ENCODE measurements at regions not wholly inside any gene's neighbourhood (a gene's known extent, or its start where the extent isn't known, plus 50 kb on each side); places are given as distances from the start of the nearest gene placed in this dataset.

GRCh38 chr5:83785176-83785668 lies 64.6 kb upstream of the HAPLN1 start:
- intact Hi-C loops (cut with micrococcal nuclease): no loop called here
- CTCF ChIA-PET: no interaction called here
- DNase-seq: no peak
- Mint-ChIP-seq H3K4me1 (ENCODE audit: low read depth) (no peaks in the 10 kb centered on the region), H3K27ac (no peak overlapping the region), H3K27me3 (no peaks in the 10 kb centered on the region), H3K4me3 (no peak overlapping the region), H3K9me3 (no peaks in the 10 kb centered on the region), H3K36me3 (no peaks in the 10 kb centered on the region)
- POLR2A ChIA-PET: no interaction called here

- H3K4me1 Mint-ChIP-seq (ENCODE audit: low read depth): no peaks in the 10 kb centered on the region
- H3K4me3 Mint-ChIP-seq: no peak overlapping the region
- H3K9me3 Mint-ChIP-seq: no peaks in the 10 kb centered on the region
- CTCF ChIA-PET: no interaction called here
- no peak for DNase-seq
- H3K36me3 Mint-ChIP-seq: no peaks in the 10 kb centered on the region
- H3K27ac Mint-ChIP-seq: no peak overlapping the region
- H3K27me3 Mint-ChIP-seq: no peaks in the 10 kb centered on the region
- intact Hi-C loops (cut with micrococcal nuclease): no loop called here
- POLR2A ChIA-PET: no interaction called here
These were observed 60.2 kb upstream of the HAPLN1 start for GRCh38 chr5:83780699-83781350.

GRCh38 chr5:83777856-83778255 lies 57.2 kb upstream of the HAPLN1 start:
- Mint-ChIP-seq H3K9me3 (no peaks in the 10 kb centered on the region), H3K27me3 (no peaks in the 10 kb centered on the region), H3K36me3 (no peaks in the 10 kb centered on the region), H3K4me3 (no peak overlapping the region), H3K4me1 (ENCODE audit: low read depth) (no peaks in the 10 kb centered on the region), H3K27ac (no peak overlapping the region)
- POLR2A ChIA-PET: no interaction called here
- intact Hi-C loops (cut with micrococcal nuclease): no loop called here
- DNase-seq: no peak
- CTCF ChIA-PET: no interaction called here

GRCh38 chr5:83776437-83777031 lies 55.9 kb upstream of the HAPLN1 start:
- no peak overlapping the region for H3K27ac Mint-ChIP-seq
- no peaks in the 10 kb centered on the region for H3K4me1 Mint-ChIP-seq (ENCODE audit: low read depth)
- no peak for DNase-seq
- intact Hi-C loops (cut with micrococcal nuclease): no loop called here
- no peaks in the 10 kb centered on the region for H3K9me3 Mint-ChIP-seq
- ChIA-PET POLR2A (no interaction called here), CTCF (no interaction called here)
- no peak overlapping the region for H3K4me3 Mint-ChIP-seq
- no peaks in the 10 kb centered on the region for H3K27me3 Mint-ChIP-seq
- H3K36me3 Mint-ChIP-seq: no peaks in the 10 kb centered on the region

All from activated CD4-positive, alpha-beta memory T cell treated with anti-CD3 and anti-CD28 coated beads for 36 hours (primary cell).